ENCODE measurements at regions not wholly inside any gene's neighbourhood (a gene's known extent, or its start where the extent isn't known, plus 50 kb on each side); places are given as distances from the start of the nearest gene placed in this dataset.

GRCh38 chr14:30296931-30297405 is 262.0 kb upstream of the G2E3 start:
- TF ChIP-seq, protein P1, sequence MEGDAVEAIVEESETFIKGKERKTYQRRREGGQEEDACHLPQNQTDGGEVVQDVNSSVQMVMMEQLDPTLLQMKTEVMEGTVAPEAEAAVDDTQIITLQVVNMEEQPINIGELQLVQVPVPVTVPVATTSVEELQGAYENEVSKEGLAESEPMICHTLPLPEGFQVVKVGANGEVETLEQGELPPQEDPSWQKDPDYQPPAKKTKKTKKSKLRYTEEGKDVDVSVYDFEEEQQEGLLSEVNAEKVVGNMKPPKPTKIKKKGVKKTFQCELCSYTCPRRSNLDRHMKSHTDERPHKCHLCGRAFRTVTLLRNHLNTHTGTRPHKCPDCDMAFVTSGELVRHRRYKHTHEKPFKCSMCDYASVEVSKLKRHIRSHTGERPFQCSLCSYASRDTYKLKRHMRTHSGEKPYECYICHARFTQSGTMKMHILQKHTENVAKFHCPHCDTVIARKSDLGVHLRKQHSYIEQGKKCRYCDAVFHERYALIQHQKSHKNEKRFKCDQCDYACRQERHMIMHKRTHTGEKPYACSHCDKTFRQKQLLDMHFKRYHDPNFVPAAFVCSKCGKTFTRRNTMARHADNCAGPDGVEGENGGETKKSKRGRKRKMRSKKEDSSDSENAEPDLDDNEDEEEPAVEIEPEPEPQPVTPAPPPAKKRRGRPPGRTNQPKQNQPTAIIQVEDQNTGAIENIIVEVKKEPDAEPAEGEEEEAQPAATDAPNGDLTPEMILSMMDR (IDR thresholded peaks at IDR 0.05) = no peak
- no peak for TF ChIP-seq POLR2A (IDR thresholded peaks at IDR 0.05)
